ENCODE measurements at regions not wholly inside any gene's neighbourhood (a gene's known extent, or its start where the extent isn't known, plus 50 kb on each side); places are given as distances from the start of the nearest gene placed in this dataset.
"Not testable (repeated sequence)": the region's sequence is repeated elsewhere in the genome, so short reads cannot be mapped to it uniquely, and the experiment has no call there.

GRCh38 chr12:114834621-114835020, 150.6 kb upstream of the TBX3 start:
- Histone ChIP-seq H3K27me3 (ENCODE audit: control insufficient read depth, insufficient read depth, low read length) (no peaks in the 10 kb centered on the region), H3K4me3 (ENCODE audit: low read depth, low read length) (no peak overlapping the region), H3K36me3 (ENCODE audit: control insufficient read depth, insufficient read depth, low read length) (no peaks in the 10 kb centered on the region)
- DNase-seq (ENCODE audit: low read depth), result no peak
- TF ChIP-seq CTCF (IDR thresholded peaks at IDR 0.05; ENCODE audit: insufficient read depth, low read length, poor library complexity, severe bottlenecking), result no peak

- no peak for TF ChIP-seq CTCF (IDR thresholded peaks at IDR 0.05; ENCODE audit: insufficient read depth, low read length, poor library complexity, severe bottlenecking)
- no peaks in the 10 kb centered on the region for H3K27me3 ChIP-seq (ENCODE audit: control insufficient read depth, insufficient read depth, low read length)
- no peaks in the 10 kb centered on the region for H3K36me3 ChIP-seq (ENCODE audit: control insufficient read depth, insufficient read depth, low read length)
- no peak for DNase-seq (ENCODE audit: low read depth)
- no peak overlapping the region for H3K4me3 ChIP-seq (ENCODE audit: low read depth, low read length)
These were observed 145.9 kb upstream of the TBX3 start for GRCh38 chr12:114829833-114830232.

GRCh38 chr12:114829244-114829643, 145.3 kb upstream of the TBX3 start:
- H3K36me3 ChIP-seq (ENCODE audit: control insufficient read depth, insufficient read depth, low read length); DNase-seq (ENCODE audit: low read depth); H3K27me3 ChIP-seq (ENCODE audit: control insufficient read depth, insufficient read depth, low read length); H3K4me3 ChIP-seq (ENCODE audit: low read depth, low read length): not testable (repeated sequence)

- no peaks in the 10 kb centered on the region for H3K36me3 ChIP-seq (ENCODE audit: control insufficient read depth, insufficient read depth, low read length)
- no peak for DNase-seq (ENCODE audit: low read depth)
- no peaks in the 10 kb centered on the region for H3K27me3 ChIP-seq (ENCODE audit: control insufficient read depth, insufficient read depth, low read length)
- no peak overlapping the region for H3K4me3 ChIP-seq (ENCODE audit: low read depth, low read length)
- TF ChIP-seq CTCF (IDR thresholded peaks at IDR 0.05; ENCODE audit: insufficient read depth, low read length, poor library complexity, severe bottlenecking), result no peak
These were observed 143.5 kb upstream of the TBX3 start for GRCh38 chr12:114827461-114827860.

- Histone ChIP-seq H3K27me3 (ENCODE audit: control insufficient read depth, insufficient read depth, low read length) (no peaks in the 10 kb centered on the region), H3K4me3 (ENCODE audit: low read depth, low read length) (no peak overlapping the region), H3K36me3 (ENCODE audit: control insufficient read depth, insufficient read depth, low read length) (no peaks in the 10 kb centered on the region)
- TF ChIP-seq CTCF (IDR thresholded peaks at IDR 0.05; ENCODE audit: insufficient read depth, low read length, poor library complexity, severe bottlenecking), result no peak
- DNase-seq (ENCODE audit: low read depth), result no peak
These were observed 142.3 kb upstream of the TBX3 start for GRCh38 chr12:114826244-114826643.

- no peak for TF ChIP-seq CTCF (IDR thresholded peaks at IDR 0.05; ENCODE audit: insufficient read depth, low read length, poor library complexity, severe bottlenecking)
- no peak overlapping the region for H3K4me3 ChIP-seq (ENCODE audit: low read depth, low read length)
- H3K27me3 ChIP-seq (ENCODE audit: control insufficient read depth, insufficient read depth, low read length), result no peaks in the 10 kb centered on the region
- no peak for DNase-seq (ENCODE audit: low read depth)
- no peaks in the 10 kb centered on the region for H3K36me3 ChIP-seq (ENCODE audit: control insufficient read depth, insufficient read depth, low read length)
These were observed 139.7 kb upstream of the TBX3 start for GRCh38 chr12:114823724-114824123.

All from kidney epithelial cell (primary cell).